ENCODE measurements at regions not wholly inside any gene's neighbourhood (a gene's known extent, or its start where the extent isn't known, plus 50 kb on each side); places are given as distances from the start of the nearest gene placed in this dataset.

DNA sequence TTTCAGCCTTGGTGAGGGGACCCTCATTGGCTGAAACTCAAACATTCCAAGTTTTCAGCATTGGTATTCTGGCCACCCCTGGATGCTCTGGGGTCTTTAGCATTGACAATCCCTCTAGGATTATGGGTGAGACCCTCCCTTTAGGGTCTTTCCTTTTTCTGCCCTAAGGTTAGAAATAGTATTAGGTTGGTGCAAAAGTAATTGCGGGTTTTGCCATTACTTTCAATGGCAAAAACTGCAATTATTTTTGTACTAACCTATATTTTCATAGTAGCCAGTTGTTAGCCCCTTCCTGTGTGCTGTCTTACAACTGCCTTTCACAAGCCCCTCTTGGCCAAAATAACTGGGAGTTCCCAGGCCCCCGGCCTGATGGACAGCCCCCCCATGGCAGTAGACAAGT, 648.4 kb downstream of the PTPRU start:
- TF ChIP-seq POLR2A (IDR thresholded peaks at IDR 0.05), result no peak
- TF ChIP-seq, protein P1, sequence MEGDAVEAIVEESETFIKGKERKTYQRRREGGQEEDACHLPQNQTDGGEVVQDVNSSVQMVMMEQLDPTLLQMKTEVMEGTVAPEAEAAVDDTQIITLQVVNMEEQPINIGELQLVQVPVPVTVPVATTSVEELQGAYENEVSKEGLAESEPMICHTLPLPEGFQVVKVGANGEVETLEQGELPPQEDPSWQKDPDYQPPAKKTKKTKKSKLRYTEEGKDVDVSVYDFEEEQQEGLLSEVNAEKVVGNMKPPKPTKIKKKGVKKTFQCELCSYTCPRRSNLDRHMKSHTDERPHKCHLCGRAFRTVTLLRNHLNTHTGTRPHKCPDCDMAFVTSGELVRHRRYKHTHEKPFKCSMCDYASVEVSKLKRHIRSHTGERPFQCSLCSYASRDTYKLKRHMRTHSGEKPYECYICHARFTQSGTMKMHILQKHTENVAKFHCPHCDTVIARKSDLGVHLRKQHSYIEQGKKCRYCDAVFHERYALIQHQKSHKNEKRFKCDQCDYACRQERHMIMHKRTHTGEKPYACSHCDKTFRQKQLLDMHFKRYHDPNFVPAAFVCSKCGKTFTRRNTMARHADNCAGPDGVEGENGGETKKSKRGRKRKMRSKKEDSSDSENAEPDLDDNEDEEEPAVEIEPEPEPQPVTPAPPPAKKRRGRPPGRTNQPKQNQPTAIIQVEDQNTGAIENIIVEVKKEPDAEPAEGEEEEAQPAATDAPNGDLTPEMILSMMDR (IDR thresholded peaks at IDR 0.05), result no peak

All from ovary (tissue), 3 donors.